MCF 10A (cell line): ENCODE measurements at regions not wholly inside any gene's neighbourhood (a gene's known extent, or its start where the extent isn't known, plus 50 kb on each side); places are given as distances from the start of the nearest gene placed in this dataset.

Experiments used
- BruUV-seq: library from RNA; stranded (reverse); fragments of 400-500 nt; replicated peaks from 2 replicates; lab custom pipeline; 2021; lab: Mats Ljungman, UMichigan
- CTCF ChIA-PET: fragments of 300-600 bp; sonication (Branson Sonifier 250); formaldehyde crosslinking; extraction: SDS; loops from one replicate; lab custom pipeline; 2021; ENCODE audit warnings: antibody characterized with exemption, inconsistent platforms; lab: Yijun Ruan, JAX
- POLR2A ChIA-PET: fragments of 300-600, 350-650 bp; sonication (Branson Sonifier 250); formaldehyde crosslinking; extraction: SDS; loops from one replicate; lab custom pipeline; 2020; ENCODE audit warnings: antibody characterized with exemption, inconsistent platforms; lab: Yijun Ruan, JAX
- DNase-seq: peaks from one replicate; pipeline ENCODE4 v3.0.0-alpha.2; 2018; ENCODE audit not compliant: unreplicated experiment
- H3K27ac Mint-ChIP-seq: one replicate; pipeline ENCODE4 v1.8.0; 2022; ENCODE audit warnings: mild to moderate bottlenecking, low read depth, mixed read lengths; ENCODE audit not compliant: unreplicated experiment
- H3K27me3 Mint-ChIP-seq: one replicate; pipeline ENCODE4 v1.8.0; 2022; ENCODE audit warnings: mixed read lengths; ENCODE audit not compliant: insufficient read depth, unreplicated experiment
- H3K36me3 Mint-ChIP-seq: one replicate; pipeline ENCODE4 v1.8.0; 2022; ENCODE audit warnings: mild to moderate bottlenecking, moderate library complexity, mixed read lengths; ENCODE audit not compliant: insufficient read depth, unreplicated experiment
- H3K4me1 Mint-ChIP-seq: one replicate; pipeline ENCODE4 v1.8.0; 2022; ENCODE audit warnings: mixed read lengths; ENCODE audit not compliant: insufficient read depth, unreplicated experiment
- H3K4me3 Mint-ChIP-seq: one replicate; pipeline ENCODE4 v1.8.0; 2022; ENCODE audit warnings: mild to moderate bottlenecking, moderate library complexity, mixed read lengths; ENCODE audit not compliant: unreplicated experiment
- H3K9me3 Mint-ChIP-seq: one replicate; pipeline ENCODE4 v1.8.0; 2022; ENCODE audit warnings: mixed read lengths; ENCODE audit not compliant: unreplicated experiment
- intact Hi-C: fragments of 100-400 bp; cut with micrococcal nuclease; formaldehyde crosslinking; loops from 2 replicates; pipeline ENCODE4 v1.14.1; 2022
- TF ChIP-seq, protein P1 (sequence below): fragments of 200-600 bp; IDR thresholded peaks from one replicate; pipeline ENCODE4 v1.8.0; 2022; ENCODE audit warnings: antibody characterized with exemption, mild to moderate bottlenecking; ENCODE audit not compliant: unreplicated experiment

DNA sequence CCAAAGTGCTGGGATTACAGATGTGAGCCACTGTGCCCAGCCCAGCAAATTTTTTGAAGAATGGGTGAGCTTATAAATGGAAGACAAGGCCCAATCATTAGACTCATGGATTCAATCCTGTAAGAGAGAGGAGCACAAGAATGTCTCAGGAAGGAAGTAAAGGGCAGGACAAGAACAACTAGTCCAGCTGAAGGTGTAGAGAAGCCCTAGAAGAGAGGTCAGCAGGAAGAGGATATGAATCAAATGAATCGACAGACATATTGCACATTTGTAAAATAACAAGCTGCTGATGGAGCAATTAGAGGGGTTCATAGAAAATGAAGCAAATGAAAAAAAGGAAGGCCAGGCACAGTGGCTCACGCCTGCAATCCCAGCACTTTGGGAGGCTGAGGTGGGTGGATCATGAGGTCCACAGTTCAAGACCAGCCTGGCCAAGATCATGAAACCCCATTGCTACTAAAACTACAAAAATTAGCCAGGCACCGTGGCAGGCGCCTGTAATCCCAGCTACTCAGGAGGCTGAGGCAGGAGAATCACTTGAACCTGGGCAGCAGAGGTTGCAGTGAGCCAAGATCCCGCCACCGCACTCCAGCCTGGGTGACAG, 74.9 kb downstream of the MIS18A start:
- Mint-ChIP-seq H3K27me3 (peaks cover 31% of the 10 kb centered on the region), H3K9me3 (no peaks in the 10 kb centered on the region), H3K4me1 (no peaks in the 10 kb centered on the region), H3K4me3 (no peak overlapping the region), H3K36me3 (no peaks in the 10 kb centered on the region), H3K27ac (no peak overlapping the region)
- DNase-seq, result no peak
- intact Hi-C loops, result no loop called here
- TF ChIP-seq, protein P1, sequence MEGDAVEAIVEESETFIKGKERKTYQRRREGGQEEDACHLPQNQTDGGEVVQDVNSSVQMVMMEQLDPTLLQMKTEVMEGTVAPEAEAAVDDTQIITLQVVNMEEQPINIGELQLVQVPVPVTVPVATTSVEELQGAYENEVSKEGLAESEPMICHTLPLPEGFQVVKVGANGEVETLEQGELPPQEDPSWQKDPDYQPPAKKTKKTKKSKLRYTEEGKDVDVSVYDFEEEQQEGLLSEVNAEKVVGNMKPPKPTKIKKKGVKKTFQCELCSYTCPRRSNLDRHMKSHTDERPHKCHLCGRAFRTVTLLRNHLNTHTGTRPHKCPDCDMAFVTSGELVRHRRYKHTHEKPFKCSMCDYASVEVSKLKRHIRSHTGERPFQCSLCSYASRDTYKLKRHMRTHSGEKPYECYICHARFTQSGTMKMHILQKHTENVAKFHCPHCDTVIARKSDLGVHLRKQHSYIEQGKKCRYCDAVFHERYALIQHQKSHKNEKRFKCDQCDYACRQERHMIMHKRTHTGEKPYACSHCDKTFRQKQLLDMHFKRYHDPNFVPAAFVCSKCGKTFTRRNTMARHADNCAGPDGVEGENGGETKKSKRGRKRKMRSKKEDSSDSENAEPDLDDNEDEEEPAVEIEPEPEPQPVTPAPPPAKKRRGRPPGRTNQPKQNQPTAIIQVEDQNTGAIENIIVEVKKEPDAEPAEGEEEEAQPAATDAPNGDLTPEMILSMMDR, result no peak
- no TSS peak for BruUV-seq
- CTCF ChIA-PET, result no interaction called here
- POLR2A ChIA-PET, result interaction anchor here (0.7 kb wide), 1 partner anchor 288 kb away, joined by 5 read pairs; no protein-coding TSS in a partner anchor

DNA sequence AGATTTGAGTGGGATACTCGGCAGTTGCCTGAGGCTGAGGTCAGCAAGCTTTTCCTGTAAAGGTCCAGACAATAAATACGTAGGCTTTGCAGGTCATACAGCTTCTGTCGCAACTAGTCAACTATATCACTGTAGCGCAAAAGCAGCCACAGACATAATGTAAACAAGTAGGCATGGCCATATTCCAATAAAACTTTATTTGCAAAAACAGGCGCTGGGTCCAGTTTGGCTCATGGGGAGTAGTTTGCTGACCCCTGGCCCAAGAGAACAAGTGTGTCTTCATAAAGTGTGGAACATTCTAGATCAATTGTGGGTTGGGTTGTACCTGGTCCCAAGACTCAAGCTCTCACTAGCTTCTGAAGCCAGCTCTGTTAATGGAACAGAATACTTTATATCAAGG, 78.8 kb downstream of the MIS18A start:
- no peak overlapping the region for H3K4me3 Mint-ChIP-seq
- no peaks in the 10 kb centered on the region for H3K9me3 Mint-ChIP-seq
- intact Hi-C loops, result no loop called here
- ChIA-PET CTCF (interaction anchor here (0.6 kb wide), 1 partner anchor 178 kb away, joined by 4 read pairs; no protein-coding TSS in a partner anchor), POLR2A (no interaction called here)
- no TSS peak for BruUV-seq
- H3K4me1 Mint-ChIP-seq, result no peaks in the 10 kb centered on the region
- peaks cover 42% of the 10 kb centered on the region for H3K27me3 Mint-ChIP-seq
- H3K36me3 Mint-ChIP-seq, result no peaks in the 10 kb centered on the region
- H3K27ac Mint-ChIP-seq, result no peak overlapping the region
- no peak for DNase-seq
- TF ChIP-seq, protein P1, result no peak

DNA sequence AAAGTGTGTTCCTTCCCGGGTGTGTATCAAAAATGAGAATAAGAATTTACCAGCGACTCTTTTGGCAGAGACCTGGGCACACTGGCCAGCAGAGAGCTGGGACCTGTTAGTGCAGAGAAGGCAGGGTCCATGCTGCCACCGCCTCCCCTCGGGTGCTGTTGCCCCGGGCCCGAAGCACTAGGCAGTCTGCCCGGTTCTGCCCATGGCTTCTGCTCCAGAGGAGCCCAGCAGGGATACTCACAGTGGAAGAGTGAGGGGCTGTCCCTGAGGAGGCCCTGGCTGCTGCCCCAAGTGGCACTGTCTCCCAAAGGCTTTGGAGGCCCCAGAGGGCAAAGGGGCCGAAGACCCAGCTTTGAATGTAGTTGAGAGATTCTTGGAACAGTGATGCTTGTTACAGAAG, 80.5 kb downstream of the MIS18A start:
- ChIA-PET CTCF (no interaction called here), POLR2A (no interaction called here)
- DNase-seq, result no peak
- no peak overlapping the region for H3K4me3 Mint-ChIP-seq
- H3K4me1 Mint-ChIP-seq, result no peaks in the 10 kb centered on the region
- intact Hi-C loops, result no loop called here
- H3K9me3 Mint-ChIP-seq, result no peaks in the 10 kb centered on the region
- TF ChIP-seq, protein P1, result no peak
- no peak overlapping the region for H3K27ac Mint-ChIP-seq
- H3K27me3 Mint-ChIP-seq, result peaks cover 42% of the 10 kb centered on the region
- no TSS peak for BruUV-seq
- H3K36me3 Mint-ChIP-seq, result no peaks in the 10 kb centered on the region

DNA sequence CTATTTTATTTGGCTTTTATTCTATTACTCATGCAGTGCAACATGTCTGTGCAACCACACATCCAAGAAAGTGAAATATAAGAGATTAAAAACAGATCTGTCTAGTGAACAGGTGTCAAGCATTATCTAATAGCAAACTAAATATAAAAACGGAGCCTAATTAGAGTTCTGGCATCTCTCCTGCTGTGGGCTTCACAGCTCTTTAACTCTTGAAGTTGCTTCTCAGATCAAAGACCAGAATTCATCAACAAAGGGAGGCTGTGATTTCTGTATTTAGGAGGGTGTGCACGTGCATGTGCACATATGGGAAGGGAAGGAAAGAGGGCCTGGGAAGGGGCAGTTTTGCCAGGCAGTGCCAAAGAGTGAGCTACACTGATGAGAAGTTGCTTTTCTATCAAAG, 81.0 kb downstream of the MIS18A start:
- Mint-ChIP-seq H3K27ac (no peak overlapping the region), H3K9me3 (no peaks in the 10 kb centered on the region), H3K4me1 (no peaks in the 10 kb centered on the region), H3K27me3 (peaks cover 45% of the 10 kb centered on the region), H3K4me3 (no peak overlapping the region), H3K36me3 (no peaks in the 10 kb centered on the region)
- CTCF ChIA-PET, result no interaction called here
- intact Hi-C loops, result no loop called here
- DNase-seq, result no peak
- POLR2A ChIA-PET, result no interaction called here
- no TSS peak for BruUV-seq
- TF ChIP-seq, protein P1, result no peak
